OCI-LY3 (cell line): ENCODE measurements at regions not wholly inside any gene's neighbourhood (a gene's known extent, or its start where the extent isn't known, plus 50 kb on each side); places are given as distances from the start of the nearest gene placed in this dataset.

ENCODE experiments used
- H2AFZ ChIP-seq: fragments of 200-600, 300-600 bp; shearing (Covaris generic); 2 replicates; pipeline ENCODE4 v1.6.0; 2014; ENCODE audit warnings: antibody characterized with exemption, low read depth, low read length
- H3K27ac ChIP-seq: fragments of 200-600, 300-600 bp; sonication (generic); 2 replicates; pipeline ENCODE4 v1.5.1; 2014; ENCODE audit warnings: mild to moderate bottlenecking, low read length, moderate library complexity, mixed read lengths
- H3K27me3 ChIP-seq: fragments of 200-600, 300-600 bp; sonication (generic); 2 replicates; pipeline ENCODE4 v1.6.1; 2014; ENCODE audit warnings: low read depth, low read length, mixed read lengths
- H3K36me3 ChIP-seq: fragments of 200-600, 300-600 bp; sonication (generic); replicated peaks from 2 replicates; pipeline ENCODE3; 2014; ENCODE audit warnings: low read depth, low read length, mixed read lengths
- H3K4me1 ChIP-seq: fragments of 300-600, 200-600 bp; sonication (generic); 2 replicates; pipeline ENCODE4 v1.6.1; 2014; ENCODE audit warnings: low read length, mixed read lengths
- H3K4me2 ChIP-seq: fragments of 200-600, 300-600 bp; sonication (generic); 2 replicates; pipeline ENCODE4 v1.6.1; 2014; ENCODE audit warnings: low read length, mixed read lengths
- H3K4me3 ChIP-seq: fragments of 300-600, 200-600 bp; sonication (generic); 2 replicates; pipeline ENCODE4 v1.5.1; 2014; ENCODE audit warnings: antibody characterized with exemption, mild to moderate bottlenecking, low read length, moderate library complexity
- H3K79me2 ChIP-seq: fragments of 300-600, 200-600 bp; shearing (Covaris generic); 2 replicates; pipeline ENCODE4 v1.6.1; 2014; ENCODE audit warnings: mild to moderate bottlenecking, low read length, mixed read lengths
- H3K9ac ChIP-seq: fragments of 300-600, 200-600 bp; shearing (Covaris generic); 2 replicates; pipeline ENCODE4 v1.6.0; 2014; ENCODE audit warnings: mild to moderate bottlenecking, low read length, moderate library complexity
- H3K9me3 ChIP-seq: fragments of 200-600, 300-600 bp; shearing (Covaris generic); 2 replicates; pipeline ENCODE4 v1.6.1; 2014; ENCODE audit warnings: low read length, mixed read lengths; ENCODE audit not compliant: insufficient read depth
- H4K20me1 ChIP-seq: fragments of 200-600, 300-600 bp; sonication (generic); 2 replicates; pipeline ENCODE4 v1.6.1; 2016; ENCODE audit warnings: low read length, mixed read lengths; ENCODE audit not compliant: insufficient read depth
- CTCF ChIP-seq: fragments of 200-600, 300-600 bp; sonication (generic); IDR thresholded peaks from 2 replicates; pipeline ENCODE4 v1.5.1; 2014; ENCODE audit warnings: antibody characterized with exemption, low read length, low read depth
- EZH2phosphoT487 ChIP-seq: fragments of 200-600 bp; shearing (Covaris generic); IDR thresholded peaks from 2 replicates; pipeline ENCODE4 v1.6.1; 2018; ENCODE audit warnings: antibody characterized with exemption, mixed run types, low read depth

- Histone ChIP-seq H3K4me3 (no peak overlapping the region), H3K4me1 (peaks cover 12% of the 10 kb centered on the region), H3K9me3 (no peaks in the 10 kb centered on the region), H3K36me3 (no peaks in the 10 kb centered on the region), H3K79me2 (no peaks in the 10 kb centered on the region), H4K20me1 (no peaks in the 10 kb centered on the region), H3K4me2 (no peak overlapping the region), H3K9ac (no peak overlapping the region), H3K27me3 (peaks cover 54% of the 10 kb centered on the region), H2AFZ (no peak overlapping the region), H3K27ac (no peak overlapping the region)
- TF ChIP-seq CTCF, result no peak
- no peak for TF ChIP-seq EZH2phosphoT487
Observed at GRCh38 chr2:144631636-144632035, 111.7 kb upstream of the ZEB2 start.

- TF ChIP-seq EZH2phosphoT487 (peak; percentile 78), CTCF (no peak)
- no peak overlapping the region for H2AFZ ChIP-seq
- H4K20me1 ChIP-seq, result no peaks in the 10 kb centered on the region
- peaks cover 12% of the 10 kb centered on the region for H3K4me1 ChIP-seq
- no peaks in the 10 kb centered on the region for H3K36me3 ChIP-seq
- H3K79me2 ChIP-seq, result no peaks in the 10 kb centered on the region
- no peak overlapping the region for H3K9ac ChIP-seq
- H3K9me3 ChIP-seq, result no peaks in the 10 kb centered on the region
- H3K27ac ChIP-seq, result no peak overlapping the region
- H3K4me2 ChIP-seq, result peak overlapping the region; percentile 40
- H3K4me3 ChIP-seq, result 0 out of 2 replicates have a peak overlapping the region, but pooled peaks have one; percentile 2
- peaks cover 61% of the 10 kb centered on the region for H3K27me3 ChIP-seq
Observed at GRCh38 chr2:144630459-144631215, 110.7 kb upstream of the ZEB2 start.

DNA sequence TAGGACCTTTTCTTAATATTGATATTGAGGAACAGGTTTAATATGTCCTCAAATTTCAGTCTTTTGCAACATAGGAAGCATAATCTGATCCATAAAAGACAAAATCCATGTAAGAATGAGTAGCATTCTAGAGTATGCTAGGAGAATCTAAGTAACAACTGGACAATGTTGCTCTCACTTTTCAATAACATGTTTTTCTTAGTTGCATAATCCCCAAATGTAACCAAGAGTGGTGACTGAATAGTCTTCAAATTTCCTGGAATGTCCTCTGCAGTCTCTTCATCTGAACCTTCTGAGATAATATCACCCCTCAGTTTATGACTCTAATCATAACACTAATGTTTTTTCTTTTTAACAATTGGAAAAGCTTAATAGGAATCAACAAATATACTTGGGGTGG lies 110.0 kb upstream of the ZEB2 start:
- Histone ChIP-seq H2AFZ (no peak overlapping the region), H4K20me1 (no peaks in the 10 kb centered on the region)

DNA sequence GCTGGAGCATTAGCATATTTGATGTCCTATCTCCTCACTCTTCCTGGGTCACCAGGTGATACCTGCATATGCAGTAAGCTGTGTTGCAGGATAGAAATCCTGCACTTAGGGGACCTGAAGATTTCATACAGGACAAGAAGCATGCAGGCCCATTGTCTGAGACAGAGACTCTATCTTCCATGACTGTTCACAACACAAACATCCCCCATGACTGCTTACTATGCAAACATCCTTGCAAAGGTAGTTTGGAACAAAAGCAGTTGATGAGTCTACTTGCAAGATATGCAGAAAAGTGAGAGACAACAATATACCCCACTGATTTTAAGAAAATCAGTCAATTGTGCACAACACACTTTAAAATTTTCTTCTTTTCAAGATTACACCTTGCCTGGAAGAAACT lies 108.6 kb upstream of the ZEB2 start:
- no peaks in the 10 kb centered on the region for H4K20me1 ChIP-seq
- no peaks in the 10 kb centered on the region for H3K9me3 ChIP-seq
- peaks cover 12% of the 10 kb centered on the region for H3K4me1 ChIP-seq
- H3K36me3 ChIP-seq, result no peaks in the 10 kb centered on the region
- H3K4me3 ChIP-seq, result no peak overlapping the region
- no peak overlapping the region for H3K4me2 ChIP-seq
- H3K27me3 ChIP-seq, result peaks cover 81% of the 10 kb centered on the region
- H3K9ac ChIP-seq, result no peak overlapping the region
- no peak overlapping the region for H2AFZ ChIP-seq
- no peaks in the 10 kb centered on the region for H3K79me2 ChIP-seq
- no peak overlapping the region for H3K27ac ChIP-seq
- TF ChIP-seq CTCF (no peak), EZH2phosphoT487 (no peak)

More for the DNA sequence above, 110.0 kb upstream of the ZEB2 start:
- Histone ChIP-seq H3K36me3 (no peaks in the 10 kb centered on the region), H3K9ac (no peak overlapping the region), H3K4me2 (peak overlapping the region; percentile 40), H3K4me1 (peaks cover 12% of the 10 kb centered on the region), H3K79me2 (no peaks in the 10 kb centered on the region), H3K4me3 (no peak overlapping the region), H3K27me3 (peaks cover 68% of the 10 kb centered on the region), H3K9me3 (no peaks in the 10 kb centered on the region), H3K27ac (no peak overlapping the region)
- no peak for TF ChIP-seq CTCF
